Femur (tissue), 1 donor: ENCODE measurements at regions not wholly inside any gene's neighbourhood (a gene's known extent, or its start where the extent isn't known, plus 50 kb on each side); places are given as distances from the start of the nearest gene placed in this dataset.

Experiments
- DNase-seq: peaks from one replicate; pipeline ENCODE4 v3.0.0-alpha.2; 2017

- no peak for DNase-seq
Observed at GRCh38 chr10:54914049-54914448, 113.0 kb upstream of the PCDH15 start.

- no peak for DNase-seq
Observed at GRCh38 chr10:54909165-54909564, 108.1 kb upstream of the PCDH15 start.

- no peak for DNase-seq
Observed at GRCh38 chr10:54908019-54908418, 107.0 kb upstream of the PCDH15 start.

GRCh38 chr10:54906940-54907339 lies 105.9 kb upstream of the PCDH15 start:
- DNase-seq: no peak

GRCh38 chr10:54905578-54906192 lies 104.7 kb upstream of the PCDH15 start:
- DNase-seq: no peak

- DNase-seq: no peak
Observed at GRCh38 chr10:54904833-54905232, 103.8 kb upstream of the PCDH15 start.

GRCh38 chr10:54903745-54904144 lies 102.7 kb upstream of the PCDH15 start:
- DNase-seq: no peak

GRCh38 chr10:54900584-54900983 lies 99.6 kb upstream of the PCDH15 start:
- DNase-seq: no peak

GRCh38 chr10:54880996-54881395 lies 80.0 kb upstream of the PCDH15 start:
- no peak for DNase-seq

- DNase-seq: no peak
Observed at GRCh38 chr10:54869022-54869421, 68.0 kb upstream of the PCDH15 start.

GRCh38 chr10:54866666-54867065 lies 65.6 kb upstream of the PCDH15 start:
- DNase-seq: no peak

GRCh38 chr10:54854843-54855242 lies 53.8 kb upstream of the PCDH15 start:
- DNase-seq: no peak

- DNase-seq: no peak
Observed at GRCh38 chr10:54854389-54854788, 53.4 kb upstream of the PCDH15 start.

- no peak for DNase-seq
Observed at GRCh38 chr10:54853883-54854282, 52.9 kb upstream of the PCDH15 start.
